PFSK-1 (cell line): ENCODE measurements at regions not wholly inside any gene's neighbourhood (a gene's known extent, or its start where the extent isn't known, plus 50 kb on each side); places are given as distances from the start of the nearest gene placed in this dataset.

ENCODE experiments used
- FOXP2 ChIP-seq: optimal IDR thresholded peaks from 2 replicates; pipeline ENCODE3; 2011; ENCODE audit warnings: borderline replicate concordance, control low read depth, inconsistent platforms; ENCODE audit not compliant: insufficient read depth; ENCODE audit errors: extremely low read length, extremely low read depth
- POLR2AphosphoS5 ChIP-seq: IDR thresholded peaks from 2 replicates; pipeline ENCODE4 v1.6.1; 2012; ENCODE audit warnings: low read depth, mild to moderate bottlenecking, control low read depth, low read length, moderate library complexity
- SIN3A ChIP-seq: IDR thresholded peaks from 2 replicates; pipeline ENCODE4 v1.6.1; 2012; ENCODE audit warnings: mild to moderate bottlenecking, low read length, moderate library complexity, borderline replicate concordance; ENCODE audit not compliant: insufficient read depth
- TAF1 ChIP-seq: IDR thresholded peaks from 2 replicates; pipeline ENCODE4 v1.6.1; 2012; ENCODE audit warnings: low read length, control low read depth, borderline replicate concordance; ENCODE audit not compliant: insufficient read depth
- TF ChIP-seq, protein P1 (sequence below), 2 experiments: IDR thresholded peaks; 2 replicates each; pipeline versions ENCODE4 v1.6.1 to v1.8.0; 2011 to 2012; ENCODE audit warnings: low read depth in 2 of 2, low read length in 2 of 2, control low read depth in 1 of 2, inconsistent platforms in 1 of 2, mild to moderate bottlenecking in 1 of 2, moderate library complexity in 1 of 2; ENCODE audit not compliant: insufficient read depth in 1 of 2

GRCh38 chr9:29741169-29741568 lies 2167.9 kb upstream of the C9orf72 start:
- no peak for TF ChIP-seq POLR2AphosphoS5
- TF ChIP-seq, protein P1, sequence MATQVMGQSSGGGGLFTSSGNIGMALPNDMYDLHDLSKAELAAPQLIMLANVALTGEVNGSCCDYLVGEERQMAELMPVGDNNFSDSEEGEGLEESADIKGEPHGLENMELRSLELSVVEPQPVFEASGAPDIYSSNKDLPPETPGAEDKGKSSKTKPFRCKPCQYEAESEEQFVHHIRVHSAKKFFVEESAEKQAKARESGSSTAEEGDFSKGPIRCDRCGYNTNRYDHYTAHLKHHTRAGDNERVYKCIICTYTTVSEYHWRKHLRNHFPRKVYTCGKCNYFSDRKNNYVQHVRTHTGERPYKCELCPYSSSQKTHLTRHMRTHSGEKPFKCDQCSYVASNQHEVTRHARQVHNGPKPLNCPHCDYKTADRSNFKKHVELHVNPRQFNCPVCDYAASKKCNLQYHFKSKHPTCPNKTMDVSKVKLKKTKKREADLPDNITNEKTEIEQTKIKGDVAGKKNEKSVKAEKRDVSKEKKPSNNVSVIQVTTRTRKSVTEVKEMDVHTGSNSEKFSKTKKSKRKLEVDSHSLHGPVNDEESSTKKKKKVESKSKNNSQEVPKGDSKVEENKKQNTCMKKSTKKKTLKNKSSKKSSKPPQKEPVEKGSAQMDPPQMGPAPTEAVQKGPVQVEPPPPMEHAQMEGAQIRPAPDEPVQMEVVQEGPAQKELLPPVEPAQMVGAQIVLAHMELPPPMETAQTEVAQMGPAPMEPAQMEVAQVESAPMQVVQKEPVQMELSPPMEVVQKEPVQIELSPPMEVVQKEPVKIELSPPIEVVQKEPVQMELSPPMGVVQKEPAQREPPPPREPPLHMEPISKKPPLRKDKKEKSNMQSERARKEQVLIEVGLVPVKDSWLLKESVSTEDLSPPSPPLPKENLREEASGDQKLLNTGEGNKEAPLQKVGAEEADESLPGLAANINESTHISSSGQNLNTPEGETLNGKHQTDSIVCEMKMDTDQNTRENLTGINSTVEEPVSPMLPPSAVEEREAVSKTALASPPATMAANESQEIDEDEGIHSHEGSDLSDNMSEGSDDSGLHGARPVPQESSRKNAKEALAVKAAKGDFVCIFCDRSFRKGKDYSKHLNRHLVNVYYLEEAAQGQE (IDR thresholded peaks at IDR 0.05; ENCODE audit: insufficient read depth in 1 of 2, low read depth in 2 of 2, low read length in 2 of 2), result no peak
- TF ChIP-seq TAF1, result no peak
- TF ChIP-seq SIN3A, result no peak
- no peak for TF ChIP-seq FOXP2
